ENCODE measurements at regions not wholly inside any gene's neighbourhood (a gene's known extent, or its start where the extent isn't known, plus 50 kb on each side); places are given as distances from the start of the nearest gene placed in this dataset.
A peak's percentile ranks its signal among the peaks of the same experiment; 100 is the strongest.

DNA sequence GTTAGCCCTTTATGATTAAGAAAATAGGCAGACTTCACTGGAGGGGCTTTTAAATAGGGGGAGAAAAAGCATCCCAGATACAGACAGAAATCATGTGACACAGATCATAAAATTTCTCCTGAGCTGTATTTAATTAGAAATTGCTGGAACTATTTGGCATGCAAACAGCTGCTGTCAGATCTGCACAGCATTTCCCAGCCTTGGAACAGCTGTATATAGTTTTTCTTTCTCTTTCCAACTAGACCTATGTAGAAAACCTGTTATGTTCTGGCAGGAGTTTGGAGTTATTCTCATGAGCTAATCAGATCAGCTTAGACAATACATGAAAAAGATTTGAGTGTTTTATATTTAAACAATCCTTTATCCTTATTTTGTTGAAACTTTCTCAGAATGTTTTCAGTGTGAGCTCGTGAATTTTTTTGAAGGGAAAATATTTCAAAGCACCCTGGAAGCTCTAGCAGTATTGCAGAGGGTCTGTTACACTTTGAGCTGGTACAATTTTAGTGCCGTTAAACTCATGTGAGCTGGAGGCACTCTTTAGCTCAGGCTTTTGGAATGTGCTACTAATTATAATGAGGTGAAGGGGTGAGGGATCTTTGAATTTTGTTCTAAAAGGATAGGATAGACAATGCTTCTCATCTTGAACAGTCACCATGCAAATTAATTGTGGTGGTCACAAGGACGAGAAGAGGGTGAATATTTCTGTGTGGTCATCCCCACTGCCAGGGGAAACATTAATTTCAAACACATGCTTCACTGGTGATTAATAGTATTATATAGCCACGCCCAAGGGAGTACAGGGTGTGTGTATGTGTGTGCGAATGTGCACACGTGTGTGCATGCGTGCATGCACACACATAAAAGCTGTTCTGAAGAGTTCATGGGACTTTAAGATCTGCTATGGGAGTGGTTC, 239.4 kb upstream of the FBXL7 start:
- Histone ChIP-seq H3K4me3 (ENCODE audit: low read length in 2 of 2) (peak overlapping the region in 1 of 2 donors; percentile 20), H3K36me3 (ENCODE audit: control insufficient read depth in 1 of 2, insufficient read depth in 2 of 2, low read length in 1 of 2) (no peaks in the 10 kb centered on the region), H3K27me3 (ENCODE audit: control insufficient read depth in 1 of 2, insufficient read depth in 2 of 2, low read length in 1 of 2) (no peaks in the 10 kb centered on the region), H3K4me1 (ENCODE audit: control insufficient read depth in 1 of 2, insufficient read depth in 2 of 2, low read length in 2 of 2) (peaks cover 2 to 14% of the 10 kb centered on the region in 2 donors), H3K27ac (ENCODE audit: low read depth in 1 of 2, low read length in 2 of 2) (peak overlapping the region; percentile 76 to 87), H3K9me3 (ENCODE audit: control insufficient read depth, low read length) (no peaks in the 10 kb centered on the region)
- no peak for ATAC-seq (ENCODE audit: low FRiP score)
- 10 to 16% methylated on average over 7 of the region's 7 CpGs for WGBS, 2 donors
- DNase-seq, result no peak
- intact Hi-C loops (cut with DNase I), result loop anchor here (10.0 kb wide), 1 partner anchor 236 kb away; no protein-coding TSS in a partner anchor

DNA sequence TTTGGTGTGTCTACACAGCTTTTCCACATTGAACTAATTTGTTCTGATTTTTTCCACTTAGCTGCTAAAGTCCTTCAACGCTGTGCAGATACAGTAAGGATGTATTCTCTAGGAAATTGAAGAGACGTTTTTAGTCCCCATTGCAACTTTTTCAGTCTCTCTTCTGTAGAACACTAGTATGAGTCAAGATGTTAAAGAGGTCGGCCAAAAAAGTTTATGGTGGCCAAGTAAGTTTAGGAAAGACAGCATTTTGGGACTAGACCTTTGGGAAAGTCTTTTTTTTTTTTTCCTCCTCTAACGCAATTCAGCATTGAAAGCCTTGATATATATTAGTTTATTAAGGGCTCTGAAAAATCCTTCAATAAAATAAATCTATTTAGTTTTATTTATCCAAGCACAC, 243.5 kb upstream of the FBXL7 start:
- DNase-seq, result no peak
- intact Hi-C loops (cut with DNase I), result no loop called here
- ATAC-seq (ENCODE audit: low FRiP score), result no peak
- H3K4me1 ChIP-seq (ENCODE audit: control insufficient read depth in 1 of 2, insufficient read depth in 2 of 2, low read length in 2 of 2), result peaks cover 2 to 14% of the 10 kb centered on the region in 2 donors
- no peak overlapping the region for H3K4me3 ChIP-seq (ENCODE audit: low read length in 2 of 2)
- no peaks in the 10 kb centered on the region for H3K9me3 ChIP-seq (ENCODE audit: control insufficient read depth, low read length)
- H3K27me3 ChIP-seq (ENCODE audit: control insufficient read depth in 1 of 2, insufficient read depth in 2 of 2, low read length in 1 of 2), result no peaks in the 10 kb centered on the region
- WGBS, 2 donors, result 24 to 26% methylated on average over 4 of the region's 4 CpGs
- no peaks in the 10 kb centered on the region for H3K36me3 ChIP-seq (ENCODE audit: control insufficient read depth in 1 of 2, insufficient read depth in 2 of 2, low read length in 1 of 2)
- no peak overlapping the region for H3K27ac ChIP-seq (ENCODE audit: low read depth in 1 of 2, low read length in 2 of 2)

DNA sequence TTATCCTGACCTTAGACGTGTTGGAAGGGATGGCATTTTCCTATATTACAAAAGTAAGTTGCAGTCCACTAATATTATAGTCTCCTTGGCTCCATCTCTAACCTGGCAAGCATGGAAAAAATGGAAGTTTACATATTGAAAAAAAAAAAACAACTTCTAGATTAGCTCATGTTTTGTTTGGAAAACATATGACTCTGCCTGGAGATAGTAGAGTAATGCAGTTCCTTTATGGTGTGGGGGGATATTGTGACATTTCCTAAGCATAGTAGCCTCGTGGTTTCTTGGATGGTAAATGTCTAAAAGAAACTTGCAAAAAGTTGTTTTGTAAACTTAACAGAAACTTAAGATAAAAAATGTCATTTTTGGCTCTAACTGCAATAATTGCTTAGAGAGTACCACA, 244.4 kb upstream of the FBXL7 start:
- intact Hi-C loops (cut with DNase I), result no loop called here
- 0 to 10% methylated on average over 2 of the region's 2 CpGs for WGBS, 2 donors

DNA sequence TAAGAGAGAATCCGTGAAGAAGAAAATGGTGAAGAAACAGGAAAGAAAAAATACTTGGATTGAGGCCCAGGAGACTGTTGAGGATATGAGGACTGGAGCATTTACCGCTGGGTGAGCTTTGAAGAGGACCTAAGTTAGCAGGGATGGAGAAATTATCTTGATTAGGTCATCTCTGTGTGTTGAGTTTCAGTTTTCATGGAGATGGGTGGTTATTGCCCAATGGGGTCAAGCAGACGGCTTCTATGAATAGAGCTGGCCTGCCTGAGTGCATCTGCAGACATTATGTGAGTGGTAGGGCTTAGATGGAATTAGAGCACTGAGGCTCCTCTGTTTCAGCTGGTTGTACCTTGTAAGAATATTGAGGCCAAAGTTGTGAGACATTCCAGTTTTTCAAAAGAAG, 245.4 kb upstream of the FBXL7 start:
- intact Hi-C loops (cut with DNase I), result no loop called here
- Histone ChIP-seq H3K9me3 (ENCODE audit: control insufficient read depth, low read length) (no peaks in the 10 kb centered on the region), H3K27ac (ENCODE audit: low read depth in 1 of 2, low read length in 2 of 2) (no peak overlapping the region), H3K4me1 (ENCODE audit: control insufficient read depth in 1 of 2, insufficient read depth in 2 of 2, low read length in 2 of 2) (peaks cover 2 to 4% of the 10 kb centered on the region in 2 donors), H3K27me3 (ENCODE audit: control insufficient read depth in 1 of 2, insufficient read depth in 2 of 2, low read length in 1 of 2) (no peaks in the 10 kb centered on the region), H3K4me3 (ENCODE audit: low read length in 2 of 2) (no peak overlapping the region), H3K36me3 (ENCODE audit: control insufficient read depth in 1 of 2, insufficient read depth in 2 of 2, low read length in 1 of 2) (no peaks in the 10 kb centered on the region)
- DNase-seq (no peak), ATAC-seq (ENCODE audit: low FRiP score) (no peak)
- WGBS, 2 donors, result 95 to 98% methylated on average over 3 of the region's 3 CpGs

More for the DNA sequence above, 244.4 kb upstream of the FBXL7 start:
- H3K27ac ChIP-seq (ENCODE audit: low read depth in 1 of 2, low read length in 2 of 2), result no peak overlapping the region
- DNase-seq, result no peak
- H3K27me3 ChIP-seq (ENCODE audit: control insufficient read depth in 1 of 2, insufficient read depth in 2 of 2, low read length in 1 of 2), result no peaks in the 10 kb centered on the region
- no peaks in the 10 kb centered on the region for H3K36me3 ChIP-seq (ENCODE audit: control insufficient read depth in 1 of 2, insufficient read depth in 2 of 2, low read length in 1 of 2)
- H3K9me3 ChIP-seq (ENCODE audit: control insufficient read depth, low read length), result no peaks in the 10 kb centered on the region
- H3K4me3 ChIP-seq (ENCODE audit: low read length in 2 of 2), result no peak overlapping the region
- H3K4me1 ChIP-seq (ENCODE audit: control insufficient read depth in 1 of 2, insufficient read depth in 2 of 2, low read length in 2 of 2), result peaks cover 2 to 9% of the 10 kb centered on the region in 2 donors
- ATAC-seq (ENCODE audit: low FRiP score), result no peak

DNA sequence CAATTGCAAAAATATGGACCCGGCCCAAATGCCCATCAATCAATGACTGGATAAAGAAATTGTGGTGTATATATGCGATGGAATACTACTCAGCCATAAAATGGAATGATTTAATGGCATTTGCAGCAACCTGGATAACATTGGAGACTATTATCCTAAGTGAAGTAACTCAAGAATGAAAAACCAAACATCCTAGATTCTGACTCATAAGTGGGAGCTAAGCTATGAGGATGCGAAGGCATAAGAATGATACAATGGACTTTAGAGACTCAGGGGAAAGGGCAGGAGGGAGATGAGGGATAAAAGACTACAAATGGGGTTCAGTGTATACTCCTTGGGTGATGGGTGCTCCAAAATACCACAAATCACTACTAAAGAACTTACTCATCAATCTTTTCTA, 247.6 kb upstream of the FBXL7 start:
- Histone ChIP-seq H3K4me3 (ENCODE audit: low read length in 2 of 2) (no peak overlapping the region), H3K27ac (ENCODE audit: low read depth in 1 of 2, low read length in 2 of 2) (no peak overlapping the region), H3K4me1 (ENCODE audit: control insufficient read depth in 1 of 2, insufficient read depth in 2 of 2, low read length in 2 of 2) (peaks cover 0 to 2% of the 10 kb centered on the region in 2 donors), H3K9me3 (ENCODE audit: control insufficient read depth, low read length) (no peaks in the 10 kb centered on the region), H3K36me3 (ENCODE audit: control insufficient read depth in 1 of 2, insufficient read depth in 2 of 2, low read length in 1 of 2) (no peaks in the 10 kb centered on the region), H3K27me3 (ENCODE audit: control insufficient read depth in 1 of 2, insufficient read depth in 2 of 2, low read length in 1 of 2) (no peaks in the 10 kb centered on the region)
- 94 to 95% methylated on average over 3 of the region's 3 CpGs for WGBS, 2 donors
- intact Hi-C loops (cut with DNase I), result no loop called here
- DNase-seq (no peak), ATAC-seq (ENCODE audit: low FRiP score) (no peak)

DNA sequence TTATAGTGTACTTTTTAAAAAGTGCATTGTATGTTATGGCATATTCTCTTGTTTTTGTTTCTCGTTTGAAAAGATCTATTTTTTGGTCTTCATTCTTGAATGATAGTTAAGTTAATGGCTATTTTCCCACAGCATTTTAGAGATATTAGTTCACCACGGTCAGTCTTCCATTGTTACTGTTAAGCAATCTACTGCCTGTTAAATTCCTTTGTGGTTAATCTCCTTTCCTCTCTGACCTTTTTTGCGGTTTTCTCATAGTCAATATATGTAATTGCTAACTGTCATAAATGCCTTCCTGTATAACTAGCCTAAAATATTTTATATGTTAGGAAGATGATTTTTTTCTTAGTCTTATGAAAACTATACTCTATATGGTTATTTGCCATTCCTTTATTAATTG, 250.8 kb upstream of the FBXL7 start:
- Histone ChIP-seq H3K27ac (ENCODE audit: low read depth in 1 of 2, low read length in 2 of 2) (no peak overlapping the region), H3K4me1 (ENCODE audit: control insufficient read depth in 1 of 2, insufficient read depth in 2 of 2, low read length in 2 of 2) (no peaks in the 10 kb centered on the region), H3K9me3 (ENCODE audit: control insufficient read depth, low read length) (peaks cover 2% of the 10 kb centered on the region), H3K27me3 (ENCODE audit: control insufficient read depth in 1 of 2, insufficient read depth in 2 of 2, low read length in 1 of 2) (no peaks in the 10 kb centered on the region), H3K4me3 (ENCODE audit: low read length in 2 of 2) (no peak overlapping the region), H3K36me3 (ENCODE audit: control insufficient read depth in 1 of 2, insufficient read depth in 2 of 2, low read length in 1 of 2) (no peaks in the 10 kb centered on the region)
- intact Hi-C loops (cut with DNase I), result no loop called here
- DNase-seq (no peak), ATAC-seq (ENCODE audit: low FRiP score) (no peak)
- whole genome bisulfite sequencing, 2 donors, result 47% methylated on average over 3 of the region's 3 CpGs

DNA sequence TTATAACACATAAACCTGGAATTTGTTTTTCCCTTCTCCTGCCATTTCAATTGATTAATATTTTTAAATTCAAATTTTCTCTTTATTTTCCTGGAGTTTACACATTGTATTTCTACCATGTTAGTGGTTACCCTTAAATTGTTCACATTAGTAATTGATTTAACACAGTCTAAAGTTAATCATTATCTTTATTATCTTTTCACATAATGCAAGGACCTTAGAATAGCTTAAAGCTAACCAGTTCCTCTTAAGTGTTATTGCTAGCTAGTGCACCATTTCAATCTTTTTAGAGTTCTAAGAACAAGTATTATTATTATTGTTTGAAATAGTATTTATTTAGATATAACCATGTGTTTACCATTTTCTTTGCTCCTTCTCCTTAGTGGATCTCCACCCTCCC, 251.2 kb upstream of the FBXL7 start:
- Histone ChIP-seq H3K27ac (ENCODE audit: low read depth in 1 of 2, low read length in 2 of 2) (no peak overlapping the region), H3K4me3 (ENCODE audit: low read length in 2 of 2) (no peak overlapping the region), H3K27me3 (ENCODE audit: control insufficient read depth in 1 of 2, insufficient read depth in 2 of 2, low read length in 1 of 2) (no peaks in the 10 kb centered on the region), H3K36me3 (ENCODE audit: control insufficient read depth in 1 of 2, insufficient read depth in 2 of 2, low read length in 1 of 2) (no peaks in the 10 kb centered on the region), H3K4me1 (ENCODE audit: control insufficient read depth in 1 of 2, insufficient read depth in 2 of 2, low read length in 2 of 2) (no peaks in the 10 kb centered on the region), H3K9me3 (ENCODE audit: control insufficient read depth, low read length) (peaks cover 2% of the 10 kb centered on the region)
- ATAC-seq (ENCODE audit: low FRiP score) (no peak), DNase-seq (no peak)
- intact Hi-C loops (cut with DNase I), result no loop called here

DNA sequence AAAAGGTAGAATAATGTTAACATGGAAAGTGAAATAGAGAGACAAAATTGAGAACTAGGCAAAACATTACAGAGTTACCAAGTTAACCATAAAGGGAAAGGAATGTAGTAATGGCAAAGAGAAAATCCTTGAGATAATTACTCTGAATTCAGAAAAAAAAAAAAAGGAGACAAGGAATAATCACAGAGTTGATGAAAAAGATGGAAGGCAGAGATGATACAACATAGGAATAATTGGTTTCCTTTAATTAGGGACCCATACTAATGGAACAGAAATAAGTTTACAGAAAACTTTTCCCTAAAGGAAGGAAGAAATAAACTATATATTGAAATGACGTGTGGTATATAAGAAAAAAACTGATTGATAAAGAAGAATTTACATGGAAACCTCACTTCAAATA, 254.1 kb upstream of the FBXL7 start:
- DNase-seq (no peak), ATAC-seq (ENCODE audit: low FRiP score) (no peak)
- Histone ChIP-seq H3K27ac (ENCODE audit: low read depth in 1 of 2, low read length in 2 of 2) (no peak overlapping the region), H3K36me3 (ENCODE audit: control insufficient read depth in 1 of 2, insufficient read depth in 2 of 2, low read length in 1 of 2) (no peaks in the 10 kb centered on the region), H3K9me3 (ENCODE audit: control insufficient read depth, low read length) (peaks cover 2% of the 10 kb centered on the region), H3K4me1 (ENCODE audit: control insufficient read depth in 1 of 2, insufficient read depth in 2 of 2, low read length in 2 of 2) (no peaks in the 10 kb centered on the region), H3K27me3 (ENCODE audit: control insufficient read depth in 1 of 2, insufficient read depth in 2 of 2, low read length in 1 of 2) (no peaks in the 10 kb centered on the region), H3K4me3 (ENCODE audit: low read length in 2 of 2) (no peak overlapping the region)
- intact Hi-C loops (cut with DNase I), result no loop called here
- WGBS, 2 donors, result 97 to 99% methylated on average over 1 of the region's 1 CpG

DNA sequence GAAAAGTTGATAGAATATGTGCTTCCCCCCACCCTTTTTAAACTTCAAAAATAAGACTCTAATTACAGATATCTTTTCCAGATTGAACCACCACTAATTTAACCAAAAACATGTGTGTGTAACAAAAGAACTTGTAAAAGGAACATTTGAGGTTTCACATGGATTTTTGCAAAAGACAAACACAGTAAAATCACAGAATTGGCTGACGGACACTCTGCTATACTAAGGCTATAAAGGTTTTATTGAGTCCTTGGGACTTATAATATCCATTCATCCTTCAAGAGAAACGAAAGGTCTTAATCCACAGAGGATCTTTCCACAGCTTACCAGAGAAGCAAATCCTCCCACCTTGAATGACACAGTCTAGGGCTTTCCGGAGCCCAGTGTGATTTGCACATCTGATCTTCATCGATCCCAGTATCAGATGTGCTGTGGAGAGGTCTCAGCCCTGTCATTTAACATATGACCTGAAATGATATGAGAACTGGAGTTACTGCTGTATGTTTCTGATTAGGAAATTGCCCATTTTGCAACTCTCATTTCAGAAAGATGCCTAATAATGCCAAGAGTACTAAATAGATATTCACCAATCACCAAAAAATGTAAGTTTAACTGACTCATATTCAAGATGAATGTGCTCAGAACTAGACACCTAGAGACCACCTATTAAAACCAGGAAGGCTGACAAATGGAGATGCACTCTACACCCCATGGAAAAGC, 256.5 kb upstream of the FBXL7 start:
- DNase-seq, result no peak
- Histone ChIP-seq H3K36me3 (ENCODE audit: control insufficient read depth in 1 of 2, insufficient read depth in 2 of 2, low read length in 1 of 2) (no peaks in the 10 kb centered on the region), H3K27me3 (ENCODE audit: control insufficient read depth in 1 of 2, insufficient read depth in 2 of 2, low read length in 1 of 2) (no peaks in the 10 kb centered on the region), H3K4me3 (ENCODE audit: low read length in 2 of 2) (no peak overlapping the region), H3K4me1 (ENCODE audit: control insufficient read depth in 1 of 2, insufficient read depth in 2 of 2, low read length in 2 of 2) (no peaks in the 10 kb centered on the region), H3K27ac (ENCODE audit: low read depth in 1 of 2, low read length in 2 of 2) (no peak overlapping the region), H3K9me3 (ENCODE audit: control insufficient read depth, low read length) (peaks cover 2% of the 10 kb centered on the region)
- intact Hi-C loops (cut with DNase I), result no loop called here
- no peak for ATAC-seq (ENCODE audit: low FRiP score)
- WGBS, 2 donors, result 91 to 94% methylated on average over 4 of the region's 4 CpGs
